Astrocyte of the cerebellum (primary cell): ENCODE measurements at regions not wholly inside any gene's neighbourhood (a gene's known extent, or its start where the extent isn't known, plus 50 kb on each side); places are given as distances from the start of the nearest gene placed in this dataset.

Experiments used
- DNase-seq: peaks from one replicate; pipeline ENCODE4 v3.0.0-alpha.2; 2011; ENCODE audit warnings: low read depth
- H3K4me3 ChIP-seq: 2 replicates; pipeline ENCODE4 v1.5.1; 2011; ENCODE audit warnings: mild to moderate bottlenecking, low read depth, low read length, moderate library complexity
- in situ Hi-C: cut with HindIII; loops from 2 replicates; pipeline ENCODE4 v1.10.0; 2017; ENCODE audit warnings: low sequenced_read_pairs
- TF ChIP-seq, protein P1 (sequence below): IDR thresholded peaks from 2 replicates; pipeline ENCODE4 v1.5.1; 2012; ENCODE audit warnings: low read length, low read depth, moderate library complexity, mild to moderate bottlenecking; ENCODE audit errors: missing control alignments

DNA sequence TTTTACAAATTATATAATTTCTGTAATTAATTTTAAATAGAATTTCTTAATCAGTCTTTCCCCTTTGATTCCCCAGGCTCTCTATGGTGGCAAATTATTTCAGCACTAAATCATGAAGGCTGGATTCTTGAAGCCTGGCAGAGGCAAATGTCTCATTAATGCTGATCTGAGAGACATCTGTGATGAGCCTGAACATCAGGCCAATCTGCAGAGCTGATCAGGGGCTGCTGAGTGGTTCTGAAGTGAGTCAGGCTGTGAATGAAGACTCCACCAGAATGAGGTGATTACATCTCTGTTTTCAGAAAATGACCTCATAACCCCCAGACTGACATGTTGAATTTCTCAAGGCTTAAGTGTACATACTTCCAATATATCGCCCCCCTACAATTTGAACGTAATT, 124.2 kb upstream of the MIS18BP1 start:
- in situ Hi-C loops, result no loop called here
- H3K4me3 ChIP-seq, result no peak overlapping the region
- DNase-seq, result no peak
- TF ChIP-seq, protein P1, sequence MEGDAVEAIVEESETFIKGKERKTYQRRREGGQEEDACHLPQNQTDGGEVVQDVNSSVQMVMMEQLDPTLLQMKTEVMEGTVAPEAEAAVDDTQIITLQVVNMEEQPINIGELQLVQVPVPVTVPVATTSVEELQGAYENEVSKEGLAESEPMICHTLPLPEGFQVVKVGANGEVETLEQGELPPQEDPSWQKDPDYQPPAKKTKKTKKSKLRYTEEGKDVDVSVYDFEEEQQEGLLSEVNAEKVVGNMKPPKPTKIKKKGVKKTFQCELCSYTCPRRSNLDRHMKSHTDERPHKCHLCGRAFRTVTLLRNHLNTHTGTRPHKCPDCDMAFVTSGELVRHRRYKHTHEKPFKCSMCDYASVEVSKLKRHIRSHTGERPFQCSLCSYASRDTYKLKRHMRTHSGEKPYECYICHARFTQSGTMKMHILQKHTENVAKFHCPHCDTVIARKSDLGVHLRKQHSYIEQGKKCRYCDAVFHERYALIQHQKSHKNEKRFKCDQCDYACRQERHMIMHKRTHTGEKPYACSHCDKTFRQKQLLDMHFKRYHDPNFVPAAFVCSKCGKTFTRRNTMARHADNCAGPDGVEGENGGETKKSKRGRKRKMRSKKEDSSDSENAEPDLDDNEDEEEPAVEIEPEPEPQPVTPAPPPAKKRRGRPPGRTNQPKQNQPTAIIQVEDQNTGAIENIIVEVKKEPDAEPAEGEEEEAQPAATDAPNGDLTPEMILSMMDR, result no peak

DNA sequence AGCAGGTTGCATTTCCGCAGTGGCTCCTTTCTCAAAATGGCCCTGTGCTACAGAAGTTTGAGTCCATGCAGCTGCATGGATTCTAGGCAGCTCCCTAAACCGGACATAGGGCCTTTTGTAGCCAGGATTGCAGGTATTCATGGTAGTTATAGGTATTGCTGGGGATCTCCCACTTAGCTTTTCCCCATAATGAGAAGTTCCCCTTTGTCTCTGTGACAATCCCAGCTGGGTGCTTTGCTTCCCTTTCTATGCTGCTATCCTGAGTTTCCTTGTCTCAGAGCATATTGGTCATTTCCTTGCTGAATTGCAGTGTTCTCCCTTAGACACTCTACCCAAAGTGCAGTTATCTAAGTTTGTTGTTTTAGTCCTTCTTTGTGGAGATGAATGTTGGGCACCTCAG, 120.9 kb upstream of the MIS18BP1 start:
- no peak for DNase-seq
- H3K4me3 ChIP-seq, result no peak overlapping the region
- in situ Hi-C loops, result no loop called here
- TF ChIP-seq, protein P1, result no peak

DNA sequence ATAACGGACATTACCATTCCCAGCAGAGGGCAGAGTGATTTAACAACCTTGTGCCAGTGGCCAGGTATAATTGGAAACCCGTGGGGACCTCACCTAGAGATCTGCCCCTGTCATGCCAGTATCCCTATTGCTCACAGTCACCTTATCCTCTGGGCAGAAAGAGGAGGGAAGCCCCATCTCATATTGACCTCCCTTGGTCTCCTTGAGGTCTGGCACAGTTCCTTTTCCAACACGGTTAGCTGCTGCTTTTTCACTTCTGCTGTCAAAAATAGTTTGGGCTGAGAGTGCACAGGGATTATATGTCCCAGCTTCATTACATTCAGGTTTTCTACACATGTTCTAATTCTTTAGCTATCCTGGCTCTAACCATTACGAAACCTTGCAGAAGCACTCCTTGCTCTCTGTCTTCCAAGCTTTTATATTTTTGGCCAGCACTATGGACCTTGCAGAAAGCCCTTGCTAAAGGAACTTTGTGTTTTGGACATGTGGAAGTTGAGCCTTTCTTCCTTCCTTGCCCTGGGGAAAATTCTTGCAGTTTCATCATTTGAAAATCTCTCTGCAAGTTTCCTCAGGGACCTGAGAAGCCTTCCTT, 111.7 kb upstream of the MIS18BP1 start:
- in situ Hi-C loops, result no loop called here

DNA sequence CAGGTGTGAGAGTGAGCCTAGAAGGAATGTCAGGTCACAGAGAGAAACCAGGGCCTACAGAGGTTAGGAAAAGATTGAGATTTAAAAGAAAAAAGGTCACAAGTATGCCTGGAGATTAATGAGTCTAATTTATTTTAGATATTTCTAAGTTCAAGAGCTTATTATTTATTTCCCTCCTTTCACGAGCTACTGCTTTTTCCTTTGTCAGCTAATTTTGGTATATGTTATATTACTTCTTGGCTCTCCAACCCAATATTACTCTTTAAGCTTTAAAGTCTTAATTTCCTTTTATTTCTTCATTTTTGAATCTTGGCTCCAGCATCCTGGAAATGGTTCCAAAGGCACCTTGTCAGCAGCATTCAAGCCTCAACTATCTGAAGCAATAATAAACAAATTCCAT, 109.5 kb upstream of the MIS18BP1 start:
- no peak overlapping the region for H3K4me3 ChIP-seq
- DNase-seq, result no peak
- in situ Hi-C loops, result no loop called here
- TF ChIP-seq, protein P1, result no peak

More for the DNA sequence above, 111.7 kb upstream of the MIS18BP1 start:
- no peak for DNase-seq
- no peak overlapping the region for H3K4me3 ChIP-seq
- TF ChIP-seq, protein P1, result no peak

DNA sequence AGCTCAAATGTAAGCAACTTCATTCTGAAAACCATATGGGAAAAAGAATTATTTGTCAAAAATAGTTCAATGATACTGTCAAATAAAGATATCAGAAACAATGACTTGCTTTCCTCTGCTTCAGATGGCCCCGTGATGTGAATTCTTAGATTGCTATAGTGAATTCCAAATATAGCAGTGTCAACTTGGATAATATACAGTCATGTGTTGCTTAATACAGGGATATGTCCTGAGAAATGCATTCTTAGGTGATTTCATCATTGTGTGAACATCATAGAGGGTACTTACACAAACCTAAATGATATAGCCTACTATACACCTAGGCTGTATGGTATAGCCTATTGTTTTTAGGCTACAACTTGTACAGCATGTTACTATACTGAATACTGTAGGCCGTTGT, 108.7 kb upstream of the MIS18BP1 start:
- TF ChIP-seq, protein P1, result no peak
- DNase-seq, result no peak
- in situ Hi-C loops, result no loop called here
- no peak overlapping the region for H3K4me3 ChIP-seq

DNA sequence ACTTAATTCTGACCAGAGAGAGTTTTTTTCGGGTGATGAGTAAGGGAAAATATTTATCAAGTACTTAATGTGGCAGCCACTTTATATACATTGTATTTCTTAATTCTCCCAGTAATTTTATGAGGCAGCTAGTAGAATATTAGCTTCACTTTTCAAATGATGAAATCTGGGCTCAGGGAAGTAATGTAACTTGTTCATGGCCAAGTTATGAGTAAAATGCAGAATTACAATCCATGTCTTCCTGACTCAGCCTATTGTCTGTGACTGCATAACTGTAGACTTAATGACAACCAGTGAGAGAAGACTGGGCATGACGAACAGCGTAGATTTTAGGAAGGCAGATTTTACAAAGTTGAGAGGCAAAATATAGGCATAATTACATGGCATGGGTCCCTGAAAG, 106.7 kb upstream of the MIS18BP1 start:
- no peak for DNase-seq
- TF ChIP-seq, protein P1, result no peak
- H3K4me3 ChIP-seq, result no peak overlapping the region
- in situ Hi-C loops, result no loop called here
